Activated naive CD4-positive, alpha-beta T cell (primary cell): ENCODE measurements at regions not wholly inside any gene's neighbourhood (a gene's known extent, or its start where the extent isn't known, plus 50 kb on each side); places are given as distances from the start of the nearest gene placed in this dataset.
"Not testable (repeated sequence)": the region's sequence is repeated elsewhere in the genome, so short reads cannot be mapped to it uniquely, and the experiment has no call there.

Experiments used
- DNase-seq, 4 experiments: peaks; one replicate each; lab custom pipeline; 2025; lab: John Stamatoyannopoulos, UW

DNA sequence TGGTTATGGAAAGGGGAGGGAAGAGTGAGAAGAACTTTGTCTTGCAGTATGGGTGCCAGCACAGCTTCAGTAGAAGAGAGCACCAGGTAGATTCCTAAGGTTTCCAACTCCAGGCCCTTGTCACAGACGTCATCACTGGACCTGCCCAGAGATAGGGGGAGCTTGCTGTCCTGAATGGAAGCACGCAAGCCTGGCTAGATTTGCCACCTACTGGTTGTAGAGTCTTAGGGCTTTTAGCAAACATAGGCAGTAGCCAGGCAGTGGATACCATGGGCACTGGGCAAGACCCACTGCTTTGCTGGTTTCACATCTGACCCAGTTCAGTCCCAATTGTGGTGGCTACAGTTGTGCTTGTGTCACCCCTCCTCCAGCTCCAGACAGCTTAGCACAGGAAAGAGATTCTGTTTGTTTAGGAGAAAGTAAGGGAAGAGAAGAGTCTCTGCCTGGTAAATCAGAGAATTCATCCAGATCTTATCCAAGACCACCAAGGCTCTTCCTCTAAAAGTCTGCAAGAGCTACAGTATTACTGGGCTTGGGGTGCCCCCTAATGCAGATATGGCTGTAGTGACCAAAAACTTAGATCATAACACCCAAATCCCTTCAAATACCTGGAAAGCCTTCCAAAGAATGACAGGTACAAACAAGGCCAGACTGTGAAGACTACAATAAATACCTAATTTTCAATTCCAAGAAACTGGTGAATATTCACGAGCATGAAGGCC lies 158.9 kb downstream of the HINT1 start:
- DNase-seq = no peak

DNA sequence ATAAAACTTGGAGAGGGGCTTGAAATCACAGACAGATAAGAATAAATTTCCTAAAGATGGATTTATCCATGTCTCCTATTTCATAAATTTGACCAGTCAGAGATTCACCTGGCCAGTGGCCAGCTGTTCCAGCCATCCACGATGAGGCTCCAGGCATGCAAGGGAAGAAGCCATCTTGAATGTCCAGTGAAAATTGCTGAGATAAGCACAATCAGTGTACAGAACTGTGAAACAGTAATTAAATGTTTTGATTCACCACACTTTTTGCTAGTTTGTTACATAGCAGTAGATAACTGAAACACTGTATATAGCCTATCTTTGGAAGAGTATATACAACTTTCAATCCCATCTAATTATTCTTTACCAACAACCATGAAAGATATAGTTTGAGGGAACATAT lies 163.5 kb downstream of the HINT1 start:
- DNase-seq = no peak

DNA sequence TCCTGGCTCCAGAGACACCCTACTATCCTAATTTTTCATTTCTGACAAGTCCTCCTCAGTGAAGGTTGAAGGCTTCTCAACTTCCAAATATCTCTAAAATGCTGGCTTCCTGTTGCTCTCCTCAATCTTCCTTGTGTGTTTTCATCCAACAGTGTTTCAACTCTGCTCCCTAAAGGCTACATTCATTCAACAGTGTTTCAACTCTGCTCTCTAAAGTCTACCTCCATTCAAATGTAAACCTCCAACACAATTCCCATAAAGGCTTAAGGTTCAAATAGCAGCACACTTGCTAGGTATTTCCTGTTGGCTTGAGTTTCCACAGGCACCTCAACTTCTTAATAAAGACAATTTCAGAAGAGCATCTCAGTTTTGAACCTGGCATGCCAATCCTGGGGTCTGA lies 164.8 kb downstream of the HINT1 start:
- no peak for DNase-seq

DNA sequence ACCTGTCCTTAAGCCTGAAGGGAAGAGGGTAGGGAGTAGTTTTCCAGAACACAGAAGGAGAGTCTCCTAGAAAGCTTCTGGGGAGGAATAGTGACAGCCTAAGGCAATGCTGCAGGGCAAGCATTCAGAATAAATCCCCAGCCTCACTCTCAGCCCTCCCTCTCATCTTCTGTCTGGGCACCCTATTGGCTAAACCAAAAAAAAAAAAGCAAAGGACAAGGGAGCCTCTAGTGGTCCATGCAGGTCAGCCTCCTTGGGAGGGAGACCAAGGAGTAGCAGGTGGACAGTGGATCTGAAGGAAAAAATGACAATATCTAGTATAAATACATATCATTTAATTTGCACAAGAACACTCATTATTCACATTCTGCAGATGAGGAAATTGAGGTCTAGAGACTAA lies 168.3 kb downstream of the HINT1 start:
- DNase-seq = not testable (repeated sequence)

DNA sequence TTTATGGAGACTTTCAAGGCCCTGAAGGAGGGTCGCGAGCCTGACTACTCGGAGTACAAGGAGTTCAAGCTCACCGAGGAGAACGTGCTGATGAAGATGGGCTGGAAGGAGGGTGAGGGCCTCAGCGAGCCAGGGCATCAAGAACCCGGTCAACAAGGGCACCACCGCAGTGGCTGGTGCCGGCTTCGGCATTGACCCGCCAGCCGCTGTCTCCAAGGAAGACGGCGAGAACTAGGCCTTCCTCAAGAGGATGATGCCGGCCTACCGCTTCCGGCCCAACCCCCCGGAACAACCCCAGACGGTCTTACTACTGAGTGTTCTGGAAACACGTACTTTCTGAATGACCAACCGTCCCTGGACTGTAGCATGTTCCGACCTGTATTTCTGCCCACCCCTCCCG lies 169.2 kb downstream of the HINT1 start:
- no peak for DNase-seq

DNA sequence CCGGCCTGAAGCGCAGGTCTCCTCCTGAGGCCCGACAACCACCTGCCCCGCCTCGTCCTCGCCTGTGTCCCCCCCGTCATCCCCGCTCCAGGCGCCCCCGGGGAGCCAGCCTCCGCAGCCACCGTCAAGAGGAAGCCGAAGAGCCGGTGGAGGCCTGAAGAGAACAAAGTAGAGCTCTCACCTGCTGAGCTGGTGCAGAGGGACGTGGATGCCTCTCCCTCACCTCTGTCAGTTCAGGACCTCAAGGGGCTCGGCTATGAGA lies 169.9 kb downstream of the HINT1 start:
- no peak for DNase-seq

- DNase-seq = no peak
These were observed 170.4 kb downstream of the HINT1 start for GRCh38 chr5:130994496-130995253.

DNA sequence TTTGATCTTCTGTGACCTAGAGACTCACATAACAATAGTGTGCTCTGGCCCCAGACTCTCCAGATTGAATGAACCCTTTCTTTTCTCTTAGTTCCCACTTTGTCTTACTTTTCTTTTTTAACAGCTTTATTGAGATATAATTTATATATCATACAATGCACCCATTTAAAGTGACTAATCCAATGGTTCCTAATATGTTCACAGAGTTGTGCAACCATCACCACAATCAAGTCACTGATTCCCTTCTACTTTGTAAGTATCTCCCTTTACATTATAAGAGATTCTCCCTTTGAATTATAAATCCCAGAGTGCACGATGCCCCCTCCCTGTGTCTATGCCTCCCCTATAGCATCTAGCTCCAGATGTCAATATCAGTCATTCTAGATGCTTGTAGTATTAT lies 172.4 kb downstream of the HINT1 start:
- no peak for DNase-seq

DNA sequence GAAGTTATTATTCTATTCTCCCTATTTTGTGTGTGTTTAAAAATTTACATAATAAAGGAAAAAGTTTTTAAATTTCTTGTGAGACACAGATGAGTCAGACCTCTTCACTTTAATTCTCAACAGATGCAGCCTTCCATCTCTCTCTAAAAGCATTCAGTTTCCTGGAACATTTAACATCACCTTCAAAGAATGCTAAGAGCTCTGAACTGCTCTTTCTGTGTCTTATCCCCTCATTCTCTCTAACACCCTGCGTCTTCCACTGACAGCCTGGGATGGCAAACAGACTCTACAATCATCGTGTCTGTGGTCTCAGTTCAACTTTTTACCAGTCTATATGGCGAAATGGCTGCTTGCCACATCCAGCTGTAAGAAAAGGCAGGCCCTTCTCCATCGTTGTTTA lies 173.0 kb downstream of the HINT1 start:
- no peak for DNase-seq

DNA sequence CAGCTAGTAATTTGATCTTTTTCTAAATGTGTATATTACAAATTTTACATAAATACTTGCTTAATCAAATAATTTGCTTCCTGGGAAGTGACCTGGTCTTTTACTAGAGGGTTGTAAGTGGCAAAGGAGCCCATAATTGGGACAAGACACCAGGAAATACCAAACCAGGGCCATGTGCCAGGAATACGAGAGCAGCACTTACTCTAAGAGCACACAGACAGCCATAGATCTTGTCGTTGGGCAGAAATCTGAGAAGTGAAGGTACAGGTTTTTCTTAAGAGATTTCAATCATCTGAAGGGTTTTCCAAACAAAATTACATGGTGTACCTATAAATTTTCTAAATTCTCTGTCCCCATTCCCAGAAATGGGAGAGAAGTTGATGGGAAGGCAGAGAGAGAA lies 179.3 kb downstream of the HINT1 start:
- no peak for DNase-seq

- no peak for DNase-seq
These were observed 183.4 kb downstream of the HINT1 start for GRCh38 chr5:130981663-130982062.

GRCh38 chr5:130978475-130978874 lies 186.6 kb downstream of the HINT1 start:
- DNase-seq = no peak

DNA sequence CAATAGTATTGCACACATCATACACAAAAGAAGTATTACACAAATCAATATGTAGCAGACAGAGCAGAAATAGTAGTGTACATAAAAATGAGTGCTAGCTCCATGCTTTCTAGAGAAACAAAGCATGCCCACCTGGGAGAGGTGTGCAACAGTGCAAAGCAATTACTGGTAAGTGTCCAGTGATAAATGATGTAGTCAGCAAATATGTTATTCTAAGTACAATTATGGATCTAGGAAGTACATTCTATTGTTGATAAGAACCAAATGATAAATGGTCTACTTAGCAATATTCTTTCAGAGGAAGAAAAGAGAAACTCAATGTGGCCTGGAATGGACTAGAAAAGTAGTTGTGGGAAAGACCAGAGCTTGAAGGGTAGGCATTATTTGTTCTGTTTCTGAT lies 188.6 kb downstream of the HINT1 start:
- DNase-seq = no peak

GRCh38 chr5:130975847-130976246 lies 189.2 kb downstream of the HINT1 start:
- no peak for DNase-seq

DNA sequence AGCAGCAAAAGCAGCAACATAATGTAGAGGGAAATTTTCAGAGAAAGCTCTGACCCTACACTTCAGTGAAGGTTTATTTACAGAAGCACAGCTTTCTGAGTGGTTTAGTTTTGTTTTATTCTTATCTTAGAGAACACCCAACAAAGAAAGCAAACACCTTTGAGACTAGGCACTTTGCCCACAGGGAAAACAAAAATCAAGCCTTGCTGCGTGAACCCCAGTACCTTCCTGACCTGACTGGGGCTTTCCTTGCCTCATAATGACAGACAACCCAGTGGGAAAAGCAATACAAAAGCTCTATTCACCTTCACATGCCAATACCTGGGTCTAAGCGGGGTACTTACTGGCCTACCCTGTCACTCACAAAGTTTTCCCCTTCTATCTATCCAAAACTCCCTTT lies 189.8 kb downstream of the HINT1 start:
- DNase-seq = no peak

GRCh38 chr5:130974021-130974683 lies 190.9 kb downstream of the HINT1 start:
- no peak for DNase-seq

- DNase-seq = no peak
These were observed 198.0 kb downstream of the HINT1 start for GRCh38 chr5:130966990-130967525.

DNA sequence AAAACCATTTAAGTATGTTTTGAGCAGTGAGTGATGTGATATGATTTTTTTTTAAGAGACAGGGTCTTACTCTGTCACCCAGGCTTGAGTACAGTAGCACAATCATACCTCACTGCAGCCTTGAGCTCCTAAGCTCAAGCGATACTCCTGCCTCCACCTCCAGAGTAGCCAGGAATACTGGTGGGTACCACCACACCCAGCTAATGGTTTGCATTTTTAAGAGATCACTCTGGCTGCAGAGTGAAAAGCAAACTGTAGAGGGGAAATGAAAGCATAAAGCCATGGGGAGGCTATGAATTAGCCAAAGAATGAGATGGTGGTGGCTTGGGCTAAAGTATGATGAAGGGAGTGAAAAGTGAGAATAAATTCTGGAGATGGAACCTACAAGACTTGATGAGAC lies 199.1 kb downstream of the HINT1 start:
- DNase-seq = no peak

GRCh38 chr5:130965360-130965759 lies 199.7 kb downstream of the HINT1 start:
- no peak for DNase-seq

GRCh38 chr5:130964231-130965202 lies 200.5 kb downstream of the HINT1 start:
- no peak for DNase-seq

- no peak for DNase-seq
These were observed 201.3 kb downstream of the HINT1 start for GRCh38 chr5:130963798-130964197.

DNA sequence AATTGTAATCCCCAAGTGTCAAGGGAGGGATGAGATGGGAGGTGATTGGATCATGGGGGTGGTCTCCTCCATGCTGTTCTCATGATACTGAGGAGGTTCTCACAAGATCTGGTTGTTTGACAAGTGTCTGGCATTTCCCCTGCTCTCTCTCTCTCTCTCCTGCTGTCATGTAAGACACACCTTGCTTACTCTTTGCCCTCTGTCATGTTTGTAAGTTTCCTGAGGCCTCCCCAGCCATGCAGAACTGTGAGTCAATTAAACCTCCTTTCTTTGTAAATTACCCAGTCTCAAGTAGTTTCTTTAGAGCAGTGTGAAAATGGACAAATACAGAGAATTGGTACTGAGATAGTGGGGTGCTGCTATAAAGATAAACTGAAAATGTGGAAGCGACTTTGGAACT lies 207.9 kb downstream of the HINT1 start:
- DNase-seq = no peak
